Stomach (tissue), 8 donors: ENCODE measurements at regions not wholly inside any gene's neighbourhood (a gene's known extent, or its start where the extent isn't known, plus 50 kb on each side); places are given as distances from the start of the nearest gene placed in this dataset.

ENCODE experiments used
- DNase-seq, 2 donors: peaks; one replicate each; pipeline versions ENCODE4 v3.0.0 to v3.0.0-alpha.2; 2013 to 2019
- H3K27ac ChIP-seq, 5 donors: fragments of 200-600 bp in 4 of 5; sonication (generic) in 4 of 5; one replicate each; pipeline ENCODE4 v1.5.1; 2013 to 2019; ENCODE audit warnings: mild to moderate bottlenecking in 1 of 5, moderate library complexity in 1 of 5
- H3K27me3 ChIP-seq, 3 donors: fragments of 200-600 bp; sonication (generic); one replicate each; pipeline ENCODE4 v1.5.1; 2017 to 2019; ENCODE audit warnings: mixed run types in 1 of 3
- H3K36me3 ChIP-seq, 4 donors: fragments of 200-600 bp; sonication (generic); 1 replicate in 3 of 4; 2 replicates in 1 of 4; pipeline ENCODE4 v1.5.1; 2016 to 2019
- H3K4me1 ChIP-seq, 4 donors: fragments of 200-600 bp; sonication (generic); one replicate each; pipeline ENCODE4 v1.5.1; 2016 to 2019
- H3K4me3 ChIP-seq, 4 donors: fragments of 200-600 bp; sonication (generic) in 3 of 4; one replicate each; pipeline ENCODE4 v1.5.1; 2016 to 2019; ENCODE audit warnings: mild to moderate bottlenecking in 1 of 4
- H3K9me3 ChIP-seq, 4 donors: fragments of 200-600 bp; sonication (generic); one replicate each; pipeline ENCODE4 v1.5.1; 2016 to 2019
- CTCF ChIP-seq, 7 experiments: fragments of 450-650 bp in 4 of 7; fragments of 200-600 bp in 3 of 7; sonication (generic) in 3 of 7; IDR thresholded peaks; one replicate each; pipeline ENCODE4 v1.5.1; 2016 to 2019; ENCODE audit warnings: antibody characterized with exemption in 7 of 7, control low read depth in 2 of 7, mild to moderate bottlenecking in 1 of 7
- EP300 ChIP-seq: sonication (generic); formaldehyde crosslinking; IDR thresholded peaks from one replicate; pipeline ENCODE4 v1.6.1; 2017; ENCODE audit warnings: antibody characterized with exemption
- POLR2A ChIP-seq, 4 donors: fragments of 450-650 bp; IDR thresholded peaks; one replicate each; pipeline ENCODE4 v1.6.1; 2016; ENCODE audit warnings: antibody characterized with exemption in 4 of 4, control low read depth in 2 of 4, mild to moderate bottlenecking in 1 of 4, moderate library complexity in 1 of 4
- POLR2AphosphoS5 ChIP-seq, 3 donors: sonication (generic); formaldehyde crosslinking; IDR thresholded peaks; one replicate each; pipeline ENCODE4 v1.6.1; 2016; ENCODE audit warnings: antibody characterized with exemption in 3 of 3
- WGBS, 5 donors: extraction: QIAGEN DNeasy Blood & Tissue Kit in 3 of 5; methylation state at CpG; one replicate each; pipeline versions ENCODE4 v1.1.5 to v1.1.7; 2013 to 2018; 5-methylcytosine and 5-hydroxymethylcytosine counted together
- intact Hi-C: fragments of 100-400 bp; cut with DNase I; formaldehyde crosslinking; loops from one replicate; pipeline ENCODE4 v1.15.1; 2023; ENCODE audit warnings: low total_unique reads
- donor health status: healthy with polysubstance abuse.
- donor health status: Bipolar disorder and iron deficiency.
- donor health status: healthy.

DNA sequence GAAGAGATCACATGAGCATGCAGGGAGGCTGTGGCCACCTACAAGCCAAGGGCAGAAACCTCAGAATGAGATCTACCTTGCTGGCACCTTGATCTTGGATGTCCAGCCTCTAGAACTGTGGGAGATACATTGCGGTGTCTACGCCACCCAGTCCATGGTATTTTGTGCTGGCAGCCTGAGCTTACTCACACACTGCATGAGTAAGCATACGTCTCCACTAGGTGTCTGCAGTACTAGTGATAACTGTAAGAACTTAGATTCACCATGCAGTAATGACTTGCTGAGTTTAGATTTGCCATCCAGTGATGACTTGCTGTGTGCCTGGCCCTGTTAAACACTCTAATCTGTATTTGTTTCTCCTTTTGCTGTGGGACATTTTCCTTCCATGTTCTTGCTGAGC lies 417.7 kb downstream of the GADD45G start:
- DNase-seq, result no peak
- no peaks in the 10 kb centered on the region for H3K27me3 ChIP-seq
- no peaks in the 10 kb centered on the region for H3K36me3 ChIP-seq
- 84 to 97% (median 89%) methylated on average over 3 of the region's 3 CpGs for WGBS, 5 donors
- no peak overlapping the region for H3K27ac ChIP-seq
- TF ChIP-seq EP300, result no peak
- TF ChIP-seq POLR2A (IDR thresholded peaks at IDR 0.05), result no peak
- TF ChIP-seq POLR2AphosphoS5 (IDR thresholded peaks at IDR 0.05), result no peak
- TF ChIP-seq CTCF (IDR thresholded peaks at IDR 0.05), result no peak
- H3K9me3 ChIP-seq, result peaks cover 0 to 6% (median 0%) of the 10 kb centered on the region in 4 donors
- H3K4me1 ChIP-seq, result peaks cover 0 to 12% (median 0%) of the 10 kb centered on the region in 4 donors
- H3K4me3 ChIP-seq, result no peak overlapping the region
- intact Hi-C loops, result no loop called here

- WGBS, 5 donors, result 54 to 66% (median 58%) methylated on average over 5 of the region's 5 CpGs
These were observed 419.0 kb downstream of the GADD45G start for GRCh38 chr9:90023861-90024260.

GRCh38 chr9:90024409-90024808 lies 419.6 kb downstream of the GADD45G start:
- TF ChIP-seq POLR2A (IDR thresholded peaks at IDR 0.05), result no peak
- no peak for TF ChIP-seq EP300
- TF ChIP-seq POLR2AphosphoS5 (IDR thresholded peaks at IDR 0.05), result no peak
- no peak for TF ChIP-seq CTCF (IDR thresholded peaks at IDR 0.05)
- 66 to 81% (median 72%) methylated on average over 3 of the region's 3 CpGs for WGBS, 5 donors
- Histone ChIP-seq H3K27ac (no peak overlapping the region), H3K9me3 (peaks cover 0 to 6% (median 0%) of the 10 kb centered on the region in 4 donors), H3K4me1 (peaks cover 0 to 11% (median 0%) of the 10 kb centered on the region in 4 donors), H3K36me3 (no peaks in the 10 kb centered on the region), H3K27me3 (no peaks in the 10 kb centered on the region), H3K4me3 (no peak overlapping the region)
- DNase-seq, result no peak
- intact Hi-C loops, result no loop called here

More at GRCh38 chr9:90023861-90024260, 419.0 kb downstream of the GADD45G start:
- H3K9me3 ChIP-seq, result peaks cover 0 to 6% (median 0%) of the 10 kb centered on the region in 4 donors
- intact Hi-C loops, result no loop called here
- DNase-seq, result no peak
- no peak overlapping the region for H3K4me3 ChIP-seq
- no peaks in the 10 kb centered on the region for H3K36me3 ChIP-seq
- H3K4me1 ChIP-seq, result peaks cover 0 to 12% (median 0%) of the 10 kb centered on the region in 4 donors
- H3K27ac ChIP-seq, result no peak overlapping the region
- no peaks in the 10 kb centered on the region for H3K27me3 ChIP-seq
- TF ChIP-seq POLR2AphosphoS5 (IDR thresholded peaks at IDR 0.05), result no peak
- TF ChIP-seq POLR2A (IDR thresholded peaks at IDR 0.05), result no peak
- no peak for TF ChIP-seq EP300

DNA sequence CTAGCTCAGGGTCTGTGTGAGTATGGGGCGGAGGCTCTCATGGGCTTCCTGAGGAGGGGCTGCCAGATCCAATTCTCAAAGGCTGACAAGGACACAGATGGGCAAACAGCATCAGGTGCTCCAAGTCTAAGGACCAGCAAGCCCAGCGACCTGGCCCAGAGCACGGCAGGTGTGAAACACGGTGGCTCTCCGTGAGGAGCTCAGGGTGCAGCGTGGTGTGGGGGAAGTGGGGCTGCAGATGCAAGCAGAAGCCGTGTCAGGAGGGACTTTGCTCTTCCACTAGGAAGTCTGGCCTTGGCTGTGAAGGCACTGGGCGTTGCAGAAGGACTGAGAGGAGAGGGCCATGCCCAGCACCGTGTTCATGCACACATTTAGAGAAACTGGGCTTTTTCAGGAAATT lies 420.0 kb downstream of the GADD45G start:
- no peaks in the 10 kb centered on the region for H3K36me3 ChIP-seq
- H3K4me3 ChIP-seq, result no peak overlapping the region
- no peaks in the 10 kb centered on the region for H3K27me3 ChIP-seq
- H3K9me3 ChIP-seq, result peaks cover 0 to 6% (median 0%) of the 10 kb centered on the region in 4 donors
- intact Hi-C loops, result no loop called here
- H3K4me1 ChIP-seq, result peaks cover 0 to 8% (median 0%) of the 10 kb centered on the region in 4 donors
- no peak overlapping the region for H3K27ac ChIP-seq
- no peak for TF ChIP-seq CTCF (IDR thresholded peaks at IDR 0.05)
- no peak for TF ChIP-seq POLR2A (IDR thresholded peaks at IDR 0.05)
- TF ChIP-seq EP300, result no peak
- no peak for TF ChIP-seq POLR2AphosphoS5 (IDR thresholded peaks at IDR 0.05)
- WGBS, 5 donors, result 80 to 90% (median 81%) methylated on average over 9 of the region's 9 CpGs
- no peak for DNase-seq

DNA sequence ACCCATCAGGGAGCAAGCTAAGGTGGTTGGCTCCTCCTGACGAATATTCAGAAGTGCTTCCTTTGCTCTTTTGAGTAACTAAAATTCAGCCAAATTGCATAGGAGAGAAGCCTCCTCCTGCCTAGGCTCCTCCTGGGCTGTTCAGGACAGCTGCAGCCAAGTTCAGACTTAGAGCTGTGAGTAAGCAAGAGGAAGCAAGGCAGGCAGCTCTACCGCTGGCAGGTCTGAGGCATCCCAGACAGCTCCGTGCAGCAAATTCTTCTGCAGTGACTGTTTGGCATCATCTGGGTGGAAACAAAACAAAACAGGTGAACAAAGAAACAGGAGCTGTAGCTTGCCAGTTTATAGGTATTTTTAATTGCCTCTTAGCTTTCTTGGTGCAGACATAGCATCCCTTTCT lies 421.0 kb downstream of the GADD45G start:
- Histone ChIP-seq H3K4me1 (peaks cover 0 to 8% (median 0%) of the 10 kb centered on the region in 4 donors), H3K27ac (no peak overlapping the region), H3K36me3 (no peaks in the 10 kb centered on the region), H3K27me3 (no peaks in the 10 kb centered on the region), H3K4me3 (no peak overlapping the region), H3K9me3 (peaks cover 0 to 6% (median 0%) of the 10 kb centered on the region in 4 donors)
- intact Hi-C loops, result no loop called here
- DNase-seq, result no peak
- TF ChIP-seq EP300 (no peak), POLR2AphosphoS5 (IDR thresholded peaks at IDR 0.05) (no peak), CTCF (IDR thresholded peaks at IDR 0.05) (no peak), POLR2A (IDR thresholded peaks at IDR 0.05) (no peak)
- WGBS, 5 donors, result 63 to 80% (median 75%) methylated on average over 3 of the region's 3 CpGs
